Endothelial cell of umbilical vein (primary cell): ENCODE measurements at regions not wholly inside any gene's neighbourhood (a gene's known extent, or its start where the extent isn't known, plus 50 kb on each side); places are given as distances from the start of the nearest gene placed in this dataset.

ENCODE experiments used
- BruUV-seq: library from RNA; stranded (reverse); fragments of 400-500 nt; replicated peaks from 2 replicates; lab custom pipeline; 2021; lab: Mats Ljungman, UMichigan
- CTCF ChIA-PET: fragments of 300-600, 350-600 bp; sonication (Branson Sonifier 250); formaldehyde crosslinking; loops from one replicate; lab custom pipeline; 2021; ENCODE audit warnings: antibody characterized with exemption, inconsistent platforms; lab: Charles Lee
- POLR2A ChIA-PET: fragments of 300-600, 350-600 bp; sonication (Branson Sonifier 250); formaldehyde crosslinking; loops from one replicate; lab custom pipeline; 2021; ENCODE audit warnings: antibody characterized with exemption, inconsistent platforms; lab: Charles Lee
- DNase-seq: peaks from one replicate; pipeline ENCODE4 v3.0.0-alpha.2; 2011; ENCODE audit warnings: low read depth, low spot score
- FAIRE-seq: peaks from 2 replicates; lab custom pipeline; 2011; peaks lifted over from hg19 to GRCh38; lab: Jason Lieb, UNC
- H2AFZ ChIP-seq: 2 replicates; pipeline ENCODE4 v1.6.0; 2012; ENCODE audit warnings: low read depth, low read length, control low read depth, inconsistent platforms
- H3K27ac ChIP-seq: 2 replicates; pipeline ENCODE4 v1.5.1; 2011; ENCODE audit warnings: low read depth, mild to moderate bottlenecking, control low read depth, low read length, moderate library complexity; ENCODE audit not compliant: insufficient read depth
- H3K27me3 ChIP-seq, 2 experiments: 2 replicates each; pipeline versions ENCODE4 v1.6.0 to v1.6.1; 2011; ENCODE audit warnings: low read length in 2 of 2, mixed read lengths in 1 of 2; ENCODE audit not compliant: control insufficient read depth in 2 of 2, insufficient read depth in 2 of 2
- H3K36me3 ChIP-seq, 2 experiments: 2 replicates in 1 of 2; 3 replicates in 1 of 2; pipeline ENCODE4 v1.5.1; 2011; ENCODE audit warnings: low read length in 2 of 2, mild to moderate bottlenecking in 1 of 2, moderate library complexity in 1 of 2; ENCODE audit not compliant: control insufficient read depth in 2 of 2, insufficient read depth in 2 of 2; ENCODE audit errors: extremely low read depth in 1 of 2
- H3K4me1 ChIP-seq: 3 replicates; pipeline ENCODE4 v1.5.1; 2011; ENCODE audit warnings: mild to moderate bottlenecking, low read length; ENCODE audit not compliant: control insufficient read depth, insufficient read depth; ENCODE audit errors: extremely low read depth
- H3K4me2 ChIP-seq: 2 replicates; pipeline ENCODE4 v1.6.1; 2011; ENCODE audit warnings: low read length, control low read depth, mixed read lengths; ENCODE audit not compliant: insufficient read depth
- H3K4me3 ChIP-seq, 3 experiments: fragments of 200-600 bp in 1 of 3; sonication (generic), shearing (Covaris generic) in 1 of 3; replicated peaks in 1 of 3; 2 replicates each; pipeline ENCODE4 v1.5.1; 2011 to 2016; ENCODE audit warnings: control low read depth in 3 of 3, low read length in 3 of 3, mild to moderate bottlenecking in 2 of 3, inconsistent platforms in 1 of 3, low read depth in 1 of 3, moderate library complexity in 1 of 3; ENCODE audit not compliant: insufficient read depth in 1 of 3
- H3K79me2 ChIP-seq: 2 replicates; pipeline ENCODE4 v1.6.0; 2012; ENCODE audit warnings: low read length, inconsistent platforms; ENCODE audit not compliant: control insufficient read depth, insufficient read depth
- H3K9ac ChIP-seq: replicated peaks from 2 replicates; pipeline ENCODE3; 2011; ENCODE audit warnings: low read length, control low read depth; ENCODE audit not compliant: insufficient read depth; ENCODE audit errors: extremely low read depth
- H3K9me1 ChIP-seq: replicated peaks from 3 replicates; pipeline ENCODE4 v1.6.0; 2011; ENCODE audit warnings: mild to moderate bottlenecking, low read length; ENCODE audit not compliant: control insufficient read depth, insufficient read depth; ENCODE audit errors: extremely low read depth
- H3K9me3 ChIP-seq: replicated peaks from 2 replicates; pipeline ENCODE4 v1.5.1; 2012; ENCODE audit warnings: low read length, inconsistent platforms; ENCODE audit not compliant: control insufficient read depth, insufficient read depth
- H4K20me1 ChIP-seq: replicated peaks from 2 replicates; pipeline ENCODE3; 2011; ENCODE audit warnings: mild to moderate bottlenecking, low read length; ENCODE audit not compliant: control insufficient read depth, insufficient read depth; ENCODE audit errors: extremely low read depth
- CTCF ChIP-seq, 2 donors: IDR thresholded peaks; 1 replicate in 1 of 2; 2 replicates in 1 of 2; pipeline ENCODE4 v1.5.1; 2011; ENCODE audit warnings: low read length in 2 of 2, mild to moderate bottlenecking in 2 of 2, moderate library complexity in 2 of 2, control low read depth in 1 of 2, inconsistent platforms in 1 of 2, low read depth in 1 of 2; ENCODE audit not compliant: insufficient read depth in 1 of 2; ENCODE audit errors: extremely low read depth in 1 of 2
- EZH2 ChIP-seq: IDR thresholded peaks from 2 replicates; pipeline ENCODE4 v1.6.1; 2012; ENCODE audit warnings: borderline replicate concordance, low read depth, mild to moderate bottlenecking, moderate library complexity, low read length, inconsistent platforms; ENCODE audit not compliant: severe bottlenecking
- FOS ChIP-seq: IDR thresholded peaks from 2 replicates; pipeline ENCODE4 v1.6.1; 2011; ENCODE audit warnings: mild to moderate bottlenecking, low read length, moderate library complexity, borderline replicate concordance; ENCODE audit not compliant: insufficient read depth
- GATA2 ChIP-seq: IDR thresholded peaks from 2 replicates; pipeline ENCODE4 v1.7.0; 2011; ENCODE audit warnings: low read depth, mild to moderate bottlenecking, moderate library complexity, mixed read lengths, low read length; ENCODE audit not compliant: insufficient read length, insufficient read depth
- JUN ChIP-seq: IDR thresholded peaks from 2 replicates; pipeline ENCODE4 v1.6.1; 2011; ENCODE audit warnings: borderline replicate concordance, low read depth; ENCODE audit not compliant: insufficient read length, insufficient read depth
- MAX ChIP-seq: IDR thresholded peaks from 2 replicates; pipeline ENCODE4 v1.6.1; 2011; ENCODE audit not compliant: insufficient read depth, insufficient read length
- MYC ChIP-seq: IDR thresholded peaks from one replicate; pipeline ENCODE4 v1.6.1; 2011; ENCODE audit warnings: mild to moderate bottlenecking, low read depth, low read length
- POLR2A ChIP-seq: IDR thresholded peaks from 2 replicates; pipeline ENCODE4 v1.6.1; 2012; ENCODE audit warnings: low read depth, mild to moderate bottlenecking, control low read depth, low read length
- POLR2AphosphoS5 ChIP-seq: IDR thresholded peaks from 2 replicates; pipeline ENCODE4 v1.6.1; 2012; ENCODE audit warnings: low read depth, mild to moderate bottlenecking, control low read depth, low read length, moderate library complexity; ENCODE audit not compliant: insufficient read depth
- dilution Hi-C: fragments of 300-500 bp; cut with MboI; formaldehyde crosslinking; loops from one replicate; pipeline ENCODE4 v1.15.0; 2019; ENCODE audit warnings: low sequenced_read_pairs; ENCODE audit not compliant: extremely low pct_ligation_motif_present
- intact Hi-C: fragments of 100-400 bp; cut with micrococcal nuclease; formaldehyde crosslinking; loops from one replicate; pipeline ENCODE4 v1.10.0; 2022

DNA sequence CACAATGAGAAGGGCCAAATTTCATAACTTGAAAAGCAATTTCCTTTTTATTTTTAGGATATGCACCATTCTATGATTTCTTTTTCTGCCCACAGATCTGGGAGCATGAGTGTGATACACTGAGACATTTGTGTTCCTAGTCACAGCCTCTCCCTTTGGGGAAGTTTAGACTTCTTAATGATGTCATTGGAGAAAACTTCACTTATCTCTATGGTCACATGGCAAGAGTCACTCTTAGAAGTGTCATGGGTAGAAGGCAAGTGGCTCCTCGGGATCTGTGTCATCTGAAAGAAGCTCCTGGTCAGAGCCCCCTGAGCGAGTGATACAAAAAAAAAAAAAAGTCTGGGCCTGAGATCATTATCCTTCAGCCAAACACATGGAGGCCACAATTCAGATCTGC lies 62.5 kb upstream of the LGALSL start:
- CTCF ChIA-PET = interaction anchor here (0.8 kb wide), 1 partner anchor 61 kb away, joined by 4 read pairs; no protein-coding TSS in a partner anchor
- no TSS peak for BruUV-seq
- dilution Hi-C loops = no loop called here

More for the DNA sequence above, 62.5 kb upstream of the LGALSL start:
- Histone ChIP-seq H3K36me3 (no peaks in the 10 kb centered on the region), H3K79me2 (no peaks in the 10 kb centered on the region), H3K9ac (no peak overlapping the region), H3K9me1 (no peaks in the 10 kb centered on the region), H3K27me3 (peaks cover 6 to 22% of the 10 kb centered on the region in 2 experiments), H3K27ac (no peak overlapping the region), H3K4me2 (no peak overlapping the region), H3K9me3 (no peaks in the 10 kb centered on the region), H4K20me1 (no peaks in the 10 kb centered on the region), H3K4me1 (no peaks in the 10 kb centered on the region), H3K4me3 (no peak overlapping the region), H2AFZ (no peak overlapping the region)
- no peak for TF ChIP-seq MAX
- no peak for TF ChIP-seq POLR2A
- TF ChIP-seq JUN = no peak
- TF ChIP-seq FOS = no peak
- no peak for TF ChIP-seq POLR2AphosphoS5
- no peak for TF ChIP-seq CTCF (IDR thresholded peaks at IDR 0.05; ENCODE audit: extremely low read depth in 1 of 2, insufficient read depth in 1 of 2, low read depth in 1 of 2, low read length in 2 of 2)
- TF ChIP-seq EZH2 = no peak
- no peak for TF ChIP-seq GATA2
- TF ChIP-seq MYC = no peak
- DNase-seq = no peak
- POLR2A ChIA-PET = no interaction called here
- intact Hi-C loops = no loop called here
- FAIRE-seq = no peak
